ENCODE measurements at regions not wholly inside any gene's neighbourhood (a gene's known extent, or its start where the extent isn't known, plus 50 kb on each side); places are given as distances from the start of the nearest gene placed in this dataset.

GRCh38 chr6:14066782-14067406, 50.7 kb upstream of the CD83 start:
- TF ChIP-seq EP300 (IDR thresholded peaks at IDR 0.05; ENCODE audit: borderline replicate concordance in 1 of 2, low read depth in 1 of 2, low read length in 1 of 2) (no peak), TAF1 (IDR thresholded peaks at IDR 0.05; ENCODE audit: borderline replicate concordance, low read depth, low read length) (no peak), MEF2A (IDR thresholded peaks at IDR 0.05; ENCODE audit: borderline replicate concordance, low read depth) (no peak), FOXM1 (IDR thresholded peaks at IDR 0.05; ENCODE audit: low read depth) (no peak), GABPA (IDR thresholded peaks at IDR 0.05; ENCODE audit: low read depth) (no peak), MXI1 (IDR thresholded peaks at IDR 0.05; ENCODE audit: low read depth, low read length) (no peak), ELF1 (IDR thresholded peaks at IDR 0.05) (no peak), NFIC (IDR thresholded peaks at IDR 0.05; ENCODE audit: borderline replicate concordance) (peak; percentile 41; the same call in 1 of the 2 replicates), EZH2phosphoT487 (IDR thresholded peaks at IDR 0.05; ENCODE audit: borderline replicate concordance, low read depth) (no peak), USF2 (IDR thresholded peaks at IDR 0.05; ENCODE audit: borderline replicate concordance, low read depth, low read length) (no peak), REST (IDR thresholded peaks at IDR 0.05; ENCODE audit: low read depth, low read length) (no peak), POLR2AphosphoS5 (IDR thresholded peaks at IDR 0.05; ENCODE audit: low read depth, low read length) (no peak)
- TF ChIP-seq, protein P1, sequence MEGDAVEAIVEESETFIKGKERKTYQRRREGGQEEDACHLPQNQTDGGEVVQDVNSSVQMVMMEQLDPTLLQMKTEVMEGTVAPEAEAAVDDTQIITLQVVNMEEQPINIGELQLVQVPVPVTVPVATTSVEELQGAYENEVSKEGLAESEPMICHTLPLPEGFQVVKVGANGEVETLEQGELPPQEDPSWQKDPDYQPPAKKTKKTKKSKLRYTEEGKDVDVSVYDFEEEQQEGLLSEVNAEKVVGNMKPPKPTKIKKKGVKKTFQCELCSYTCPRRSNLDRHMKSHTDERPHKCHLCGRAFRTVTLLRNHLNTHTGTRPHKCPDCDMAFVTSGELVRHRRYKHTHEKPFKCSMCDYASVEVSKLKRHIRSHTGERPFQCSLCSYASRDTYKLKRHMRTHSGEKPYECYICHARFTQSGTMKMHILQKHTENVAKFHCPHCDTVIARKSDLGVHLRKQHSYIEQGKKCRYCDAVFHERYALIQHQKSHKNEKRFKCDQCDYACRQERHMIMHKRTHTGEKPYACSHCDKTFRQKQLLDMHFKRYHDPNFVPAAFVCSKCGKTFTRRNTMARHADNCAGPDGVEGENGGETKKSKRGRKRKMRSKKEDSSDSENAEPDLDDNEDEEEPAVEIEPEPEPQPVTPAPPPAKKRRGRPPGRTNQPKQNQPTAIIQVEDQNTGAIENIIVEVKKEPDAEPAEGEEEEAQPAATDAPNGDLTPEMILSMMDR (IDR thresholded peaks at IDR 0.05): peak; percentile 76
